Activated CD8-positive, alpha-beta memory T cell treated with anti-CD3 and anti-CD28 coated beads, Interleukin-2, amount 10 ng/mL, durations not matched to agents 7 days and 5 days (primary cell): ENCODE measurements at regions not wholly inside any gene's neighbourhood (a gene's known extent, or its start where the extent isn't known, plus 50 kb on each side); places are given as distances from the start of the nearest gene placed in this dataset.

Experiments
- ATAC-seq: fragments of 150-1000 bp; cut with Tn5 transposase; one replicate; pipeline ENCODE4 v1.10.0; 2021; ENCODE audit warnings: moderate library complexity
- CTCF ChIA-PET: fragments of 350-600 bp; sonication (Branson Sonifier 250); formaldehyde crosslinking; loops from one replicate; lab custom pipeline; 2021; ENCODE audit warnings: antibody characterized with exemption; lab: Charles Lee
- DNase-seq: peaks from one replicate; pipeline ENCODE4 v3.0.0-alpha.2; 2020
- H3K27ac Mint-ChIP-seq: one replicate; pipeline ENCODE4 v1.8.0; 2021; ENCODE audit warnings: mild to moderate bottlenecking, mixed read lengths
- H3K27me3 Mint-ChIP-seq: one replicate; pipeline ENCODE4 v1.8.0; 2021; ENCODE audit warnings: mixed read lengths
- H3K36me3 Mint-ChIP-seq: one replicate; pipeline ENCODE4 v1.8.0; 2021; ENCODE audit warnings: mild to moderate bottlenecking, mixed read lengths
- H3K4me1 Mint-ChIP-seq: one replicate; pipeline ENCODE4 v1.8.0; 2021; ENCODE audit warnings: mixed read lengths
- H3K4me3 Mint-ChIP-seq: one replicate; pipeline ENCODE4 v1.8.0; 2021; ENCODE audit warnings: mild to moderate bottlenecking, moderate library complexity, mixed read lengths
- H3K9me3 Mint-ChIP-seq: one replicate; pipeline ENCODE4 v1.8.0; 2022; ENCODE audit warnings: low read depth, mixed read lengths

GRCh38 chr19:5213667-5214066 lies 126.9 kb downstream of the PTPRS start:
- Mint-ChIP-seq H3K4me1 (peaks cover 2% of the 10 kb centered on the region), H3K36me3 (no peaks in the 10 kb centered on the region), H3K4me3 (no peak overlapping the region), H3K27me3 (no peaks in the 10 kb centered on the region), H3K9me3 (peaks cover 3% of the 10 kb centered on the region), H3K27ac (no peak overlapping the region)
- ATAC-seq (no peak), DNase-seq (no peak)
- CTCF ChIA-PET, result no interaction called here

DNA sequence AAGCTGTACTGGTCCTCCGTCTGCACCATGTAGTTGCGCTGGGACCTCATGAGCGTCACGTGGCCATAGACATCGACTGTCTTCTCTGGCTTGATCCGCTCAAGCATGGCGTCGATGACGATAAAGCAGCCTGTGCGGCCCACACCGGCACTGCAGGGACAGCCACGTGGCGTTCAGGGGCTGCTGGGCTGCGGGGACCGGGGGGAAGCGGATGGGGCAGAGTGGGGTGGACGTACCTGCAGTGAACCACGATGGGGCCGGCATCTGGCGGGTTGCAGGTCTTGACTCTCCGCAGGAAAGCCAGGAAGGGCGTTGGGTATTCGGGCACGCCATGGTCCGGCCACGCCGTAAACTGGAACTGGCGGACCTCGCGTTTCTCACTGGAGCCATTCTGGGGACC lies 128.5 kb downstream of the PTPRS start:
- H3K27me3 Mint-ChIP-seq, result no peaks in the 10 kb centered on the region
- H3K27ac Mint-ChIP-seq, result no peak overlapping the region
- ATAC-seq (no peak), DNase-seq (no peak)
- H3K4me1 Mint-ChIP-seq, result peaks cover 2% of the 10 kb centered on the region
- CTCF ChIA-PET, result no interaction called here
- peaks cover 3% of the 10 kb centered on the region for H3K9me3 Mint-ChIP-seq
- no peaks in the 10 kb centered on the region for H3K36me3 Mint-ChIP-seq
- H3K4me3 Mint-ChIP-seq, result no peak overlapping the region

- Mint-ChIP-seq H3K36me3 (no peaks in the 10 kb centered on the region), H3K4me3 (no peak overlapping the region), H3K27me3 (no peaks in the 10 kb centered on the region), H3K9me3 (peaks cover 3% of the 10 kb centered on the region), H3K27ac (no peak overlapping the region), H3K4me1 (peaks cover 1% of the 10 kb centered on the region)
- no peak for ATAC-seq
- CTCF ChIA-PET, result no interaction called here
- DNase-seq, result no peak
These were observed 129.3 kb downstream of the PTPRS start for GRCh38 chr19:5211217-5211822.

GRCh38 chr19:5210556-5210955 lies 130.1 kb downstream of the PTPRS start:
- CTCF ChIA-PET, result no interaction called here
- DNase-seq (no peak), ATAC-seq (no peak)
- Mint-ChIP-seq H3K27me3 (no peaks in the 10 kb centered on the region), H3K36me3 (no peaks in the 10 kb centered on the region), H3K4me1 (peaks cover under 1% of the 10 kb centered on the region), H3K4me3 (no peak overlapping the region), H3K9me3 (peaks cover 3% of the 10 kb centered on the region), H3K27ac (no peak overlapping the region)

DNA sequence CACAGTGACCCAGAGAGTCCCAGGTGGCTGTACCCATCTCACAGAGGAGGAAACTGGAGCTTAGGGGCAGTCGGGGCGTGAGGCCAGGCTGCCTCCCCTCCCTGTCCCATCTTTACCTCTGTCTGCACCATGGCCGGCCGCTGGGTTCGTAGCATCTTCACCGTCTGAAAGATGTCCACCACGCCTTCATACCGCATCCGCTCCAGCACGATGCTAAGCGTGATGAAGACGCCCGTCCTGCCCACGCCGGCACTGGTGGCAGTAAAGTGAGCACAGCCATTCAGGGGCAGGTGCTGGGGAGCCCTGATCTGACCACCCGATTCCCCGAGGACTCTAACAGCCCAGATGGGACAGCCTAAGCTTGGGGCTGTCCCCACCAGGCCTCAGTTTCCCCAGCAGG lies 132.8 kb downstream of the PTPRS start:
- Mint-ChIP-seq H3K27ac (no peak overlapping the region), H3K4me1 (peaks cover 5% of the 10 kb centered on the region)

GRCh38 chr19:5206751-5207075 lies 133.9 kb downstream of the PTPRS start:
- Mint-ChIP-seq H3K4me3 (no peak overlapping the region), H3K27me3 (no peaks in the 10 kb centered on the region), H3K27ac (no peak overlapping the region), H3K4me1 (peaks cover 5% of the 10 kb centered on the region), H3K36me3 (no peaks in the 10 kb centered on the region), H3K9me3 (peaks cover 3% of the 10 kb centered on the region)
- ATAC-seq (no peak), DNase-seq (no peak)
- CTCF ChIA-PET, result no interaction called here

More for the DNA sequence above, 132.8 kb downstream of the PTPRS start:
- Mint-ChIP-seq H3K4me3 (no peak overlapping the region), H3K9me3 (peaks cover 3% of the 10 kb centered on the region), H3K27me3 (no peaks in the 10 kb centered on the region), H3K36me3 (no peaks in the 10 kb centered on the region)
- DNase-seq (no peak), ATAC-seq (no peak)
- CTCF ChIA-PET, result interaction anchor here (0.6 kb wide), 1 partner anchor 976 kb away, joined by 3 read pairs; no protein-coding TSS in a partner anchor

DNA sequence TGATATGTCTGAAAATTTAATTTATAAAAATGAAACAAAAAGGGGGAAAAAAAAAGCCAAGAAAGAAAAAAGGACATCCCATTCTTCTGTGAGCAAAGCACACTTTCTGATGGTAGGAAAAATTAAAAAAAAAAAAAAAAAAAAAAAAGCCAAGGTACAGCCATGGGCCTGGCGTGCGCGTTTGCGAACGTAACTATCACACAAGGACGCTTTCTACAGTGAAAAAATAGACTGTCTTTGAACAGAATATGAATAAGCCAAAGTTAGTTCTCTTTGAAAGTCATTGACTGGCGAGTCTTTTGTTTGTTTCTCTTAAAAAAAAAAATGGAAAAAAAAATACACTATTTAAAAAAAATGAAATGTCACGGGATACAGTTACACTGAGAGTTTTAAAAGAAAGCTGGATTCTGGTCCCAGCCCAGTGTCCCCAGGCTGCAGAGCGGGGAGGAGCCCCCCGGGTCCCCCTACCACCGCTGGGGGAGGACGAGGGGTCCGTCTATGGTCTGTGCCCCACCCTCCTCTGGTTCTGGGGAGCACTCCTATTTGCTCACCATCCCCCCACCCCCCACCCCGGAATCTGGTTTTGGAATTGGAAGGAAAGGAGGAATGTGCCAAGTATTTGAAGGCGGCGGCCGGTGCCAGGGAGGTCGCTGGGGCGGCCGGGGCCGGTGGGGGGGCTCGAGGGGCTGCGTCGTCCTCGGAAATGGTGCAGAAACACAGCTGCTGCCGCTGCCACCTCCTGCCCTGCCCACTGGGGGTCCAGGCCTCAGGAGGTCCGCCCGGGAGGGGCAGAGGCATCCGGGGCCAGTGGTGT lies 134.5 kb downstream of the PTPRS start:
- CTCF ChIA-PET, result no interaction called here
- Mint-ChIP-seq H3K27ac (no peak overlapping the region), H3K9me3 (peaks cover 2% of the 10 kb centered on the region), H3K36me3 (no peaks in the 10 kb centered on the region), H3K4me1 (peaks cover 5% of the 10 kb centered on the region), H3K4me3 (no peak overlapping the region), H3K27me3 (no peaks in the 10 kb centered on the region)
- ATAC-seq (no peak), DNase-seq (no peak)

GRCh38 chr19:5205381-5205780 lies 135.2 kb downstream of the PTPRS start:
- CTCF ChIA-PET, result no interaction called here
- no peak overlapping the region for H3K4me3 Mint-ChIP-seq
- H3K27ac Mint-ChIP-seq, result no peak overlapping the region
- DNase-seq (no peak), ATAC-seq (no peak)
- no peaks in the 10 kb centered on the region for H3K27me3 Mint-ChIP-seq
- H3K36me3 Mint-ChIP-seq, result no peaks in the 10 kb centered on the region
- H3K9me3 Mint-ChIP-seq, result peaks cover 5% of the 10 kb centered on the region
- peaks cover 5% of the 10 kb centered on the region for H3K4me1 Mint-ChIP-seq

GRCh38 chr19:5204212-5204611 lies 136.4 kb downstream of the PTPRS start:
- H3K9me3 Mint-ChIP-seq, result peaks cover 8% of the 10 kb centered on the region
- H3K27me3 Mint-ChIP-seq, result no peaks in the 10 kb centered on the region
- H3K4me3 Mint-ChIP-seq, result no peak overlapping the region
- ATAC-seq (no peak), DNase-seq (no peak)
- H3K4me1 Mint-ChIP-seq, result peaks cover 5% of the 10 kb centered on the region
- H3K27ac Mint-ChIP-seq, result no peak overlapping the region
- H3K36me3 Mint-ChIP-seq, result no peaks in the 10 kb centered on the region
- CTCF ChIA-PET, result no interaction called here
